DMS153 treated with DMSO at 0.1 percent for 48 hours (cell line): ENCODE measurements at regions not wholly inside any gene's neighbourhood (a gene's known extent, or its start where the extent isn't known, plus 50 kb on each side); places are given as distances from the start of the nearest gene placed in this dataset.

Source experiments
- DNase-seq: peaks from one replicate; lab custom pipeline; 2025; ENCODE audit not compliant: unreplicated experiment; lab: John Stamatoyannopoulos, UW

DNA sequence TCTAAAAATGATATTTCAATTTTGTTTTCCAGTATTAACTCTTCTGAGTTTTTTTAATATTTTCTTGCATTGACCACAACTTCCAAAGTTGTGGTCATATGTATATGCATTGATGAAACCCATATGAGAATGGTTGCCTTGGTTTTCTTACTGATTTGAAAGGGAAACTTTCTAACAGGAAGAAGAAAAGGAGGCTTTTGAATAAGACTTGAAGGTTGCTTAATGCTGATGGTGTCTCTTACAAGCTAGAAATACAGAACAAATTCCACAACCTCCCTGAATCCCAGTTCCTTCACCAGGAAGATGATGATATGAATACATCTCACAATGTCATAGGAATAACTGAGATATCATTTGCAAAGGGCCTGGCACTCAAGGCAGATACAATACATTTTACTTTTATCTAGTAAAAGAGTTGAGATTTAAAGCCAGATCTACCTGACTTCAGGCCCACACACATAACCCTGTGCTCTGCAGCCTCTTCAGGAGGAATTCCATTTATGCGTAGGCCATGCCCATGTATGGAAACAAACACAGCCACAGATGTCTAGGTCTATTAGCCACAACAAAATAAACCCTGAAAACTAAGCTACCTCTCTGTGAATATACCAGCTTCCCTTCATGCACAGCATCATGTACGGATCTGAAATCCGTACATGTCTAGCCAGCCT, 165.4 kb upstream of the PLEKHG7 start:
- DNase-seq, result no peak

DNA sequence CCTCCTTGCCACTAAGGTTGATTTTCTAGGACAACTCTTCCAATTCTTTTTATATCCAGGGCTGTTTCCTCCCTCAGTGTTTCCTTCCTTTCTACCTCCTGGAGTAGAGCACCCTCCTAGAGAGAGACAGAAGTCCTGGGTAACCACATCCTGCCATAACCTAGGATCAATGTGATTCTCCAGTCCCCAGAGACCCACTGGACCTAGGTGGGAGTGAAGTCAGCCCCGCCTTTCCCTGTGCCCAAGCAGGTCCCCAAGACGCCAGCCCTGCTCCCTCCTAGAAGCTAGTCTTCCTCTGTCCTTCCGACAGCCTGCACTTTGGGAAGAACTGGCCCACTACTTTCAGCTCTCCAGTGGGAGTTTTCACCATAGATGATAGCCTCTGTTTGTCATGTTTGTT, 166.8 kb upstream of the PLEKHG7 start:
- DNase-seq, result no peak

DNA sequence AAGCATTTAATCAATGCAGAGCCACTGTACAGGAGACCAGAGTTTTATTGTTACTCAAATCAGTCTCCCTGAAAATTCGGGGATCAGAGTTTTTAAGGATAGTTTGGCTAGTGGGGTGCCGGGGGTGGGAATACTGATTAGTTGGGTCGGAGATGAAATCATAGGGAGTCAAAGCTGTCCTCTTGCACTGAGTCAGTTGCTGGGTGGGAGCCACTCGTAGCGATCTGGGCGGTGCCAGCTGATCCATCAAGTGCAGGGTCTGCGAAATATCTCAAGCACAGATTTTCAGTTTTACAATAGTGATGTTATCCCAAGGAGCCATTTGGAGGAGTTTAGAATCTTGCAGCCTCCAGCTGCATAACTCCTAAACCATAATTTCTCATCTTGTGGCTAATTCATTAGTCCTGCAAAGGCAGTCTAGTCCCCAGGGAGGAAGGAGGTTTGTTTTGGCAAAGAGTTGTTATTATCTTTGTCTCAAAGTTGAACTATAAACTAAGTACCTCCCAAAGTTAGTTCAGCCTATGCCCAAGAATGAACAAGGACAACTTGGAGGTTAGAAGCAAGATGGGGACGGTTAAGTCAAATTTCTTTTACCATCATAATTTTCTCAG, 169.4 kb upstream of the PLEKHG7 start:
- no peak for DNase-seq

DNA sequence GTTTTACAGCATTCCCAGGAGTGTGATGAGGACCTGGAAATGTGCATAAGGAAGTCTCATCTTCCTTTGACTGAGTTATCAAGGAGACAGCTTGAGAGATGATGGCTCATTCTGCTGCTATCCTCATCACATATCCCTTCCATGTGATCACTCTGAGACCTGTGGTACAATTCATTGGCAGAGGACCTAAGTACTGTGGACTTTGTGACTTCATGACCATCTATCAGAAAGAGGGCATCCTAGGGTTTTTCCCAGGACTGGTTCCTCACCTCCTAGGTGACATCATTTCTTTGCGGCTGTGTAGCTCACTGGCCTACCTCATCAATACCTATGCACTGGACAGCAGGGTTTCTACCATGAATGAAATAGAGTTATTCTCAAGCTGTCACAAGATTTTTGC, 172.1 kb upstream of the PLEKHG7 start:
- no peak for DNase-seq

DNA sequence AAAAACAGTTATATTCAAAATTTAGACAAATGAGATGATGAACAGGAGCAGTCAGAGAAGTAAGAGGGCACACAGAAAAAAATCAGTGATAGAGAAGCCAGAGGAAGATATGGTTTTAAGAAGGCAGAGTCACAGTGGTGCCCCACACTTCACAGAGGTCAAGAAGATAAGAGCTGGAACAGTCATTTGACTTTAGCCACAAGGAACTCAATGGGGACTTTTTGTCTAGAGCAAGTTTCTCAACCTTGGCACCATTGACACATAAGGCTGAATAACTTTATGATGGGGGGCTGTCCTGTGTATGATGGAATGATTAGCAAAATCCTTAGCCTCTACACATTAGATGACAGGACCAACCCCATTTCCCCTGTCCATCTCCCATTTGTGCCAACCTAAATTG, 172.8 kb upstream of the PLEKHG7 start:
- no peak for DNase-seq

DNA sequence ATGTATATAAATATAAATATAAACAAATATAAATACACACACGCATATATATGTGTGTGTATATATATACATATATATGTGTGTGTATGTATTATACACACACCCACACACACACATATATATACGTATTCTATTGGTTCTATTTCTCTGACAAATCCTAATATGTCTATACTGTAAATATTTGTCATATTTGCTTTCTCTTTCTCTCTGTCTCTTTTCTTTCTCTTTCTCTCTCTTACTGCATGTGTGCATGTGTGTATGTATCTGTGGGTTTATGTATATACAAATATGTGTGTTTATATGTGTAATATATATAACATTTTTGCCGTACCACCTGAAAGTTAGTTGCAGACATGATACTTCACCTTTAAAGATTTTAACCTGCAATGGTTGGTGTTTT, 174.2 kb upstream of the PLEKHG7 start:
- no peak for DNase-seq

DNA sequence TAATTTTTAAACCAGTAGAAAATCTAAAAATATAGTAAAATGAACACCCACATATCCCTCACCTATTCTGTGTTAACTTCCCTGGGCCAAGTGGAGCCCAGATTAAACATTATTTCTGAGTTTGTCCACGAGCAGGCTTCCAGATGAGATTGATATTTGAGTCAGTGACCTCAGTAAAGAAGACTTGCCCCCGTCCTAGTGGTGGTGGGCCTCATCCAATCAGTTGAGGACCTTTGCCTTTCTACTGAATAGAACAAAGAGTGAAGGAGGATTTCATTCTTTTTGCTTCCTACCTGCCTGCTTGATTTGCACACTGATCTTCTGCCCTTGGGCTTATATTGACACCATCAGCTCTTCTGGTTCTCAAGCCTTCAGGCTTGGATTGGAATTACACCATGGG, 174.7 kb upstream of the PLEKHG7 start:
- no peak for DNase-seq

DNA sequence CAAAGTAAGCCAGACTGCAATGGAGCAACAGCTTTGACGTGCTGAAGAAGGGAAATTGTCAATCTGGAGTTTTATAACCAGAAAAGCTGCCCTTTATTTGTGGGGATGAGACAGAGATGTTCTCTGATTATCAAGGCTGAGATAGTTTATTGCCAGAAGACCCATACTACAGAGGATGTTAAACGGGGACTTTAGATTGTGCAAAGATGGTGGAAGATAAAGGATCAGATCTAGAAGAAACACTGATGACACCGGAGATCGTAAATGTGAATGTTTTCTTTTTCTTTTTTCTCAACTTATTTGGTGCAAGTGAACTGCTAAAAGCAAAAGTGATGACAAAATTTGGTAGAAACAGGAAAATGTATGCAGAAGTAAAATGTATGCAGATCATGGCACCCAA, 178.3 kb upstream of the PLEKHG7 start:
- no peak for DNase-seq

DNA sequence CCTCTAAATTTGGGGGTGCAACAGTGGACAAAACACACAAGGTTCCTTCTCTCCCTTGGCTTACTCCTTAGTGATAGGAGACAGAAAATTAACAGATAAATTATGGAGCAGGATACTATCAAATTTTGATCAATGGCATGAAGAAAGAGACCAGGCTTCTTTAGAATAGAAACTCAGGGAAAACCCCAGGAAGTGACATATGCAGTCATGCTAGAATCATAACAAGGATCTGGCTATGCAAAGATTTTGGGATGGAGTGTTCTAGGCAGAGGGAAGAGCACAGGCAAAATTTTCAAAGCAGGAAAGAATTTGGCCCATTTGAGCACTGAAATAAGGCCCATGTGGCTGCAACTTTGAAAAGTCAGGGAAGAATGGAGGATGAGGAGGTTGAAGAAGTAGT, 182.3 kb upstream of the PLEKHG7 start:
- DNase-seq, result no peak

DNA sequence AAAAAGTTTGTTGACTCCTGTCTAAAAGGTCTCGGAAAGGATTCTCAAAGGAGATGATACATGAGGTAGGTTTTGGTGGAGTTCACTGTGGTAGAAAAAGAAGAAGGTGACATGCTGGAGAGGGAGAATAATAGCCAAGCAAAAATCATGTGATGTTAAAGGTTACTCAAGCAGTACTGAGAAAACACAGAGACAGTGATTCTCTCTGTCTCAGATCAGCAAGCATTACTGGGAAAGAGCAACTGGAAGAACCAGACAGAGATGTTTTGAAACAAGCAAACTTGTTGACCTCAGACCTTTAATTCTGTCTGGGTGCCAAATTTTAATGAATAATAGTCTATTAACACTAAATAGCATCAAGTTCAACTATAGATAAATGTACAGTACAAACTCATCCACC, 183.5 kb upstream of the PLEKHG7 start:
- no peak for DNase-seq

DNA sequence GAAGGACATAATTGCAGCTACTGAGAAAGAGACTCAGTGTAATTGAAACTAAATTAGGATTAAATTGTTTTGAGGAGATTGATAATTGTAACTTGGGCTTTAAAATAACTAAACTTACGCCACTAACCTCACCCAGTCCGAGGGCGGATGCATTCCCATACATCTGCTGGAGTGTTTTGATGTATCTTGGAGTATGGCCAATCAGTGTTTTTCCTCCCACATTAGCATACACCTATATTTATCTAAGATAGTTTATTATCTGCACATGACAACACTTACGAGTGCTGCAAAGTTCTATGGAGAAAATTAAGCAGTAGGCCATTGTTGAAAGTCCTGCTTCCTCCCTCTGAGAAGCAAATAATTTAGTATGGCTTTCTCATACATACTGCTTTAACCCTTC, 184.7 kb upstream of the PLEKHG7 start:
- no peak for DNase-seq

DNA sequence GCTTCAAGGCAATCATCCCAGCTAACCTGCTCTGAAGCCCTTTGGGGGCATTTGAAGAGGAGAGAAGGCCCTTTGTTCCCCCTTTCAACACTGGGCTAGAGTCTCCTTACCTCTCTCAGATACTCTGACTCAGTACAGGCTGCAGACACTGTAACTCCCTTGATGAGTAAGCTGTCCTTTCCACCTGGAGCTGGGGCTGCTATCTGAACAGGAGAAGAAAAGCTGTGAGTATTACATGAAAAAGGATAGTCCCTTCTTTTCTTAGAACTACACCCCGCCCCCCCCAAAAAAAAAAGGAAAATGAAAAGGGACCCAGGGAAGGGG, 186.6 kb upstream of the PLEKHG7 start:
- no peak for DNase-seq

DNA sequence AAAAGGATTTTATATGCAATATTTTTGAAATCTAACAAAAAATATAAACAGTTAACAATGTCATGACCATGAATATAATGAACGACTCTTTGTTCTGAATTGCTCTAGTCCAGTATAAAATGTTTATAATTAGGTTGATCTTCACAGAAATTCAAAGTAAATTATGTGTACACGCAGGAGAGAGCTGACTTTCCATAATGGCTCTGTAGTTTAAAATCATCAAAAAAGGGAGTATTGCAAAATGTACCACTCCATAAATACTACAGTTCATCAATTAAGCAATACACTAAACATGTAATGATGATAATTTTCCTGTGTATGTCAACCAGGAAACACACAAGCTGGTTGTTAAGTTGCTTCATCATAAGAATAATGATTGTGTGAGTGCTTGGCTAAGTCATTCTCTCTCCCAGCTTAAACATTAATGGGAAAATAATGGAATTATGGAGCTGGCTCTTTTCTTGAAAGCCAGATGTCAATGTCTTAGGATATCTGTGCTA, 189.5 kb upstream of the PLEKHG7 start:
- no peak for DNase-seq

DNA sequence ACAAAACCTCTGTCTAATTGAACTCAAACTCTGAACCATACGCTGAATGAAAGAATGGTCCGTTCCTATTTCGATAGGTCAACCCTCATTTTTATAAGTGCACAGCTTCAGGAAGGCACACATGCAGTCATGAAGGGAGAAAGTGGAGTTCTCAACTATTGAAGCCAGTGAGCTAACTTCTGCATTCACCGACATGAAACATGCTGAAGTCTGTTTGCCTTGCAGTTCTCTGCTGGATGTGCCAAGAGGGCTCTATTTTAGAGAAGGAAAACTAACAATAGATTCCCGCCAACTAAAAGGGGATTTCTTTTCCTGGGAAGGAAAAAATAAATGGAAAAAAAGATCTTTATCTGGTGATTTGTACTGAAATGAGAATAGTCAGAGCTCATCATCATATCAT, 191.0 kb upstream of the PLEKHG7 start:
- no peak for DNase-seq

DNA sequence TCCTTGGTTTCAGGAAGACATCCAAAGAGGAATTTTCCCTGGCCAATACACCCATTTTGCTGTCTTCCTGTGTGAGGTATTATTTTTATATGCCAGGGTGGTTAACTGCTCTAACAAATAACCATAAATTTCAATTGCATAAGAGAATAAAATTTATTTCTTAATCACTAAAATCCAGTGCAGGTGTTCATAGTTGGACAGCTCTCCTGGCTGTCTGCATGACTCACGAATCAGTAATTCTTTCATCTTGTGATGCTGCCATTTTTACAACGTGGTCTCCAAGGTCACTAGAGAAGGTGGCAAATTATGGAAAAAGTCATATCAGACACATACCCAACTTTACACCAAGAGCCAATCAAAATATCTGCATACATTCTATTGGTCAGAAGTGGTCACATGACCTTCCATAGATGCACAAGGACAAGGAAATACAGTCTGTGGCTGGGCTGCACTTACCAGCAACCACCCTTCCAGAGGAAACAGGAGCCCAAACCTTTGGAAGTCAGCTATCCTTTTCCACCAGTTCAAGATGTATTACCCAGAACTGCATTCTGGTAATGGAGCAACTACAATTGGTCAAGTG, 193.5 kb upstream of the PLEKHG7 start:
- DNase-seq, result no peak

DNA sequence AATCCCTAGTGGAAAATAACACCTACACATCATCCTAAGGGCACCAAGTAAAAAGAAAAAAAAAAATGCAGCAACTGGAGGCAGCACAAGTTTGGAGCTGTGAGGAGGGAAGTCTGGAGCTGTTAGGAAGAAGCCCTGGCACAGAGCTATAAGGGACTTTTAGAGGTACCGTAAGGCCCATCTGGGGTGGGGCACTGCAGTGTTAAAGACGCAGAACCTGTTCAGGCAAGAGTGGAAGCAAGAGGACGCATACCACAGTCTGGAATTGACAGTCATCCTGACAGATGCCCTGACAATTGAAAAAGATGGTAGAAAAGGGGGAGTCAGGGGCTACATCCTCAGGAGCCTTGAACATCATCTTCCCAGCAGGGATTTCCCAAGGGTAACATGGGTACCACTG, 195.9 kb upstream of the PLEKHG7 start:
- no peak for DNase-seq

DNA sequence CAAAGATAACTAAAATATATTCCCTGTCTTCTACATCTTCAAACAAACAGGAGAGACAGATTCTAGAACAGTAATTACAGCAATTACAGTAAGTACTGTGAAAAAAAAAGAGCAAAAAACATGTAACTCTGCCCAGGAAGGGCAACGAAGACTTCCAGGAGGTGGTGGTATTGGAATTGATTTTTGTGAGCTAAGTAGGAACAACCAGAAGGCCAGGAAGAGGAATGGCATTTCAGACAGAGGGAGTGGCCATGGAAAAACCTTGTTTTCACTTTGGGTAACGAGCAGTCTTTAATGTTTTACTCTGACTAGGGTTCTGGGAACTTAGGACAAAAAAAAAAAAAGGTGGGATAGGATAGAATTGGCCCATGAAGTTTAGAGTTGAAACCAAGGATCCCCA, 196.3 kb upstream of the PLEKHG7 start:
- no peak for DNase-seq

DNA sequence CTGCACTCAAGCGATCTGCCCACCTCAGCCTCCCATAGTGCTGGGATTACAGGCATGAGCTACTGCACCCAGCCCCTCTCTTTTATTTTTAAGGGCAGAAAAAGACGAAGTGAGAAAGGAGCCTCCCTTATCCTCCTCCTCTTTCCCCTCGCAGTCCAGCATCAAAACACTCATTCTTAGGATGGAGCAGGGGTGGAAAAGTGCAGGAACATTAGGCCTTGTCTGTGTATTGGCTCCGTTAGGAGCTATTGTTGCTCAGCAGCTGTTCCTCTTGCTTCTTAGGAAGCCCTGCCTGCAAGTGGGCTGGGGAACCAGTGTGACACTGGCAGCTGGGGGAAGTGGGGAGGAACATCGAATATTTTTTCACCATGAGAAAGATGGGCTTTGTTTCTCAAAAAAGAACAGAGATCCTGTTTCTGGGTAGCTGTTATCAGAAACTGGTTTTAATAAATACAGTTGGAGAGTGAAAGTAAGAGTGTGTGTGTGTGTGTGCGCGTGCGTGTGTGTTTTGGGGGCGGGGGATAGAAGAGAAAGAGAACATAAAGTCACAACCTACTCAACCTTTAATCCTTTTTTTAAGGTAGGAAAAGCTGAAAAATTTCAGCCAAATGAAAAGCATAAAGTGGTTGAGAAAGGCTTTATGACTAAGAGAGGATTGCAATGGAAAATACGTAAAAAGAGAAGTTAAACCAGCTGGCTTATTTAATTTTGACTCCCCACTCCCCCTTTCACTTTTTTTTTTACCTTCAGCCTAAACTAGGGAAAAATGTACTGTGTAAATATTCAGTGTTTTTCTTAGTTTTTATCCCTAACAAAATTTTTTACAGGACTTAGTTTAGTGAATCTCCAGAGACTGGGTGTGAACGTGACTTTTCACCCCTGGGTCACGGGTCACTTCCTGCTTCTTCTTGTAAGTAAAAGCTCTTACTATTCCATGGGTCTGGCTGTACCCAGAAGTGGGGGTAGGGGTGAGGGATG, 197.2 kb upstream of the PLEKHG7 start:
- DNase-seq, result peak; percentile 9

DNA sequence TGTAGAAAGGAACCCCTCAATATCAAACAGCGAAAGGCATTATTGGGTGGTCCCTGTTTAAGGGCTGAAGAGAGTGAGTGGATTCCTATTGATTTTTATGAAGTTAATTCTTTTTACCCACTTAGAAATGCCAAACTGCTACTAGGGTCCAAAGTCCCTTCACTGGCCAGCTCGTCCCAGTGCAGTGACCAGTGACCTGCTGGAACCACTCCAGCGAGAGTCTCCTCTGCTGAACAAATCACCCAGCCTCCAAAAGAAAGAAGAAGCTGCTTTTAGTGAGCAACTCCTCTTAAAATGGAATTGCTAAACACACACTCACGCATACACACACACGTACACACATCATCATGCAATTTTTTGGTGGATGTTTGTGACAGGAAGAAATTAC, 198.2 kb upstream of the PLEKHG7 start:
- DNase-seq, result no peak

DNA sequence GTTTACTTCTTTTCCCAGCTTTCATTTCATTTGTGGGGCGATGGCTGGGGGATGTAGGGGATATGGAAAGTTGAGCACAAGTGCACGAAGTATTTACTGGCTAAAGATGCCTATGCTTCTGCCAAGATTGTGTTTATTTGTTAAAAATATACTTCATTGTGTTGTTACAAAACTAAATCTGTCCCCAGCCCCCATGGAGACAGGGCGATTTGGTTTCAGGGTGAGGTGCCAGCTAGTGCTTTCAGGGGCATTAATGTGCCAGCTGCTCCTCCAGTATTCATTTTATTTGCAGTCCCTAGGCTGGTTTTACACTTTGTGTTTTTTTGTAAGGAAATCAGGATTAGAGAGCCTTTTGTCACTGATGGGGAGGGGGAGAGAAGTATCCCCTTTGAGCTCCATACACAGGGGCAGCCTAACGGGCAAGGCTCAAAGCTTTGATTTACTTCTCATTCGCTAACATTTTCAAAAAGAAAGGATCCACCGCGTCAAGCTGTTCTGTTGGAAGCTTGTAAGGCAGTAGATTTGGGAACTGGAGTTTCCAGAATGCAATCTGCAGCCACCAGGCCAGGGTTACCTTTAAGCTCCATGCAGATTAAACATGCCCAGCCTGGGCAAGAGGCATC, 198.7 kb upstream of the PLEKHG7 start:
- no peak for DNase-seq
